GM23338 (cell line): ENCODE measurements at regions not wholly inside any gene's neighbourhood (a gene's known extent, or its start where the extent isn't known, plus 50 kb on each side); places are given as distances from the start of the nearest gene placed in this dataset.

Source experiments
- ATAC-seq: fragments of 200-7000 bp; cut with Tn5 transposase; 3 replicates; pipeline ENCODE4 v1.9.1; 2020
- DNase-seq: peaks from one replicate; pipeline ENCODE4 v3.0.0-alpha.2; 2015; ENCODE audit warnings: low spot score
- H2AFZ ChIP-seq: fragments of 200-600 bp; sonication (generic); 2 replicates; pipeline ENCODE4 v1.8.0; 2016; ENCODE audit warnings: antibody characterized with exemption, mild to moderate bottlenecking, moderate library complexity
- H3F3A ChIP-seq: fragments of 200-600 bp; sonication (generic); replicated peaks from 2 replicates; pipeline ENCODE4 v1.8.0; 2017; ENCODE audit warnings: antibody characterized with exemption, mixed run types, low read depth
- H3K27ac ChIP-seq: fragments of 200-600 bp; sonication (generic); 2 replicates; pipeline ENCODE4 v1.6.1; 2016; ENCODE audit warnings: low read depth
- H3K27me3 ChIP-seq: fragments of 200-600 bp; sonication (generic); 2 replicates; pipeline ENCODE4 v1.8.0; 2016; ENCODE audit warnings: mild to moderate bottlenecking, mixed run types, moderate library complexity; ENCODE audit not compliant: insufficient read depth
- H3K36me3 ChIP-seq: fragments of 200-600 bp; sonication (generic); 2 replicates; pipeline ENCODE4 v1.8.0; 2016; ENCODE audit warnings: mild to moderate bottlenecking; ENCODE audit not compliant: insufficient read depth
- H3K4me1 ChIP-seq: fragments of 200-600 bp; sonication (generic); 2 replicates; pipeline ENCODE4 v1.8.0; 2016; ENCODE audit warnings: mild to moderate bottlenecking, moderate library complexity; ENCODE audit not compliant: insufficient read depth
- H3K4me2 ChIP-seq: fragments of 200-600 bp; sonication (generic); 2 replicates; pipeline ENCODE4 v1.7.1; 2017; ENCODE audit warnings: mixed run types
- H3K4me3 ChIP-seq: fragments of 200-600 bp; sonication (generic); 2 replicates; pipeline ENCODE4 v1.6.1; 2016; ENCODE audit warnings: mixed run types
- H3K79me2 ChIP-seq: fragments of 200-600 bp; sonication (generic); replicated peaks from 2 replicates; pipeline ENCODE4 v1.8.0; 2017; ENCODE audit warnings: mild to moderate bottlenecking; ENCODE audit not compliant: insufficient read depth
- H3K9me2 ChIP-seq: fragments of 200-600 bp; sonication (generic); 2 replicates; pipeline ENCODE4 v1.8.0; 2017; ENCODE audit not compliant: insufficient read depth
- H4K20me1 ChIP-seq: fragments of 200-600 bp; sonication (generic); replicated peaks from 2 replicates; pipeline ENCODE4 v1.8.0; 2017; ENCODE audit warnings: mild to moderate bottlenecking; ENCODE audit not compliant: insufficient read depth
- H3K27ac Mint-ChIP-seq: 2 replicates; pipeline ENCODE4 v1.8.0; 2020; ENCODE audit warnings: inconsistent platforms, mild to moderate bottlenecking, moderate library complexity, mixed read lengths
- H3K27me3 Mint-ChIP-seq: 3 replicates; pipeline ENCODE4 v1.8.0; 2022; ENCODE audit warnings: low read depth, mild to moderate bottlenecking, moderate library complexity, mixed read lengths, inconsistent platforms; ENCODE audit not compliant: insufficient read depth, poor library complexity
- H3K36me3 Mint-ChIP-seq: 3 replicates; pipeline ENCODE4 v1.8.0; 2021; ENCODE audit warnings: low read depth, mild to moderate bottlenecking, inconsistent platforms, moderate library complexity, mixed read lengths
- H3K4me1 Mint-ChIP-seq: 3 replicates; pipeline ENCODE4 v1.8.0; 2020; ENCODE audit warnings: mild to moderate bottlenecking, inconsistent platforms, mixed read lengths
- H3K4me3 Mint-ChIP-seq: 3 replicates; pipeline ENCODE4 v1.8.0; 2021; ENCODE audit warnings: moderate library complexity, mild to moderate bottlenecking, inconsistent platforms, mixed read lengths
- H3K9me3 Mint-ChIP-seq: 3 replicates; pipeline ENCODE4 v1.8.0; 2020; ENCODE audit warnings: moderate library complexity, mild to moderate bottlenecking, inconsistent platforms, mixed read lengths
- EZH2 ChIP-seq: fragments of 200-600 bp; sonication (generic); IDR thresholded peaks from one replicate; pipeline ENCODE4 v1.8.0; 2017; ENCODE audit warnings: antibody characterized with exemption, mild to moderate bottlenecking, low read depth; ENCODE audit not compliant: unreplicated experiment
- EZH2phosphoT487 ChIP-seq: fragments of 200-600 bp; sonication (generic); IDR thresholded peaks from one replicate; pipeline ENCODE4 v1.8.1; 2018; ENCODE audit warnings: antibody characterized with exemption; ENCODE audit not compliant: unreplicated experiment
- NANOG ChIP-seq: IDR thresholded peaks from 2 replicates; pipeline ENCODE4 v1.6.1; 2016; ENCODE audit warnings: antibody characterized with exemption, borderline replicate concordance
- POLR2AphosphoS5 ChIP-seq: IDR thresholded peaks from 2 replicates; pipeline ENCODE4 v1.6.1; 2016; ENCODE audit warnings: antibody characterized with exemption, low read depth
- ZNF114 ChIP-seq: fragments of 250-450 bp; sonication (Bioruptor Pico); IDR thresholded peaks from 2 replicates; pipeline ENCODE4 v1.5.0; 2020; ENCODE audit warnings: mild to moderate bottlenecking, moderate library complexity
- TF ChIP-seq, protein P1 (sequence below): IDR thresholded peaks from one replicate; pipeline ENCODE4 v1.6.1; 2018; ENCODE audit warnings: antibody characterized with exemption; ENCODE audit not compliant: unreplicated experiment
- TF ChIP-seq, protein P2 (sequence below), 2 experiments: fragments of 200-600 bp in 1 of 2; sonication (generic) in 1 of 2; conservative IDR thresholded peaks; 2 replicates each; pipeline versions ENCODE4 v1.5.1 to v1.6.1; 2016 to 2017; ENCODE audit warnings: antibody characterized with exemption in 2 of 2, low read depth in 2 of 2, mild to moderate bottlenecking in 2 of 2, moderate library complexity in 1 of 2

DNA sequence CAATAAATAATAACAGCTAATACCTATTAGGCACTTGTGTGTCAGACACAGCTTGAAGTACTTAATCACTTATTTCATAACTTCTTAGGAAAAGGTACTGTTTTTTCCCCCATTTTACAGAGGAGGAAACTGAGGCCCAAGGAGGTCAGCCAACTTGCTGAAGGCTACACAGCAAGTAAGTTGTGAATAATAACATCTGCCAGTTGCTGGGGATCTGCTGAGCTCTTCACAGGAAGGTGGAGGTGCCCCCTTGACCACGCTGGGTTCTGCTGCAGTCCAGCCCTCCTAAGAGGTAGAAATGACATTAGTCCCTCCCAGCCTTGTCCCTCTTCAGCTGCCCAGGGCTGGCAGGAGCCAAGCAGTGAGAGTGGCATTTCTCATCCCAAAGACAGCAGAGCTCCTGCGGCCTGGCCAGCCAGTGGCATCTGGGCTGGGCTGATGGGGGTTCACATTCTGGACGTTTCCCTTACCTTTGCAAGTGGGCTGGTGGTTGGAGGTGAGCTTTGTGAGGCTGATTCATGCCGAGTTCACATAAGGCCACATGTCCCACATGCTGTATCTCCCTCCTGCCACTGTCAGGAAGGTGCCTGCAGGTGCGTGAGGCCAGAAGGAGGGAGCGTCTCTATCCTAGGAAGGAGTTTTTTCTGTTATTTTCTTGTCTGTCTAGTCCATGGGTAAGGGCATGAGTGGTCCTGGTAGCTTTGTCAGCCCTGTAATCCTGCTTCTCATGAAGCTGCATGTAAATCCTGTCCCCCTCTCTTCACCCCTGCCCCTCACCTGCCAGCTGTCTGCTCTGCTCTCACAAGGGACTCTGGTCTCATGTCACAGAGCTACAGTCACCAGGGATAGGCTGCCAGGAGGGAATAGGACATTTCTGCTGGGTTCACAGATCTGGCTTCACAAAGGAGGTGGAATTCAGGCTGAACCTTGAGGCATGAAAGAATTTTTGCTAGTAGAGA lies 171.7 kb downstream of the MACROH2A1 start (continued):
- TF ChIP-seq, protein P1, sequence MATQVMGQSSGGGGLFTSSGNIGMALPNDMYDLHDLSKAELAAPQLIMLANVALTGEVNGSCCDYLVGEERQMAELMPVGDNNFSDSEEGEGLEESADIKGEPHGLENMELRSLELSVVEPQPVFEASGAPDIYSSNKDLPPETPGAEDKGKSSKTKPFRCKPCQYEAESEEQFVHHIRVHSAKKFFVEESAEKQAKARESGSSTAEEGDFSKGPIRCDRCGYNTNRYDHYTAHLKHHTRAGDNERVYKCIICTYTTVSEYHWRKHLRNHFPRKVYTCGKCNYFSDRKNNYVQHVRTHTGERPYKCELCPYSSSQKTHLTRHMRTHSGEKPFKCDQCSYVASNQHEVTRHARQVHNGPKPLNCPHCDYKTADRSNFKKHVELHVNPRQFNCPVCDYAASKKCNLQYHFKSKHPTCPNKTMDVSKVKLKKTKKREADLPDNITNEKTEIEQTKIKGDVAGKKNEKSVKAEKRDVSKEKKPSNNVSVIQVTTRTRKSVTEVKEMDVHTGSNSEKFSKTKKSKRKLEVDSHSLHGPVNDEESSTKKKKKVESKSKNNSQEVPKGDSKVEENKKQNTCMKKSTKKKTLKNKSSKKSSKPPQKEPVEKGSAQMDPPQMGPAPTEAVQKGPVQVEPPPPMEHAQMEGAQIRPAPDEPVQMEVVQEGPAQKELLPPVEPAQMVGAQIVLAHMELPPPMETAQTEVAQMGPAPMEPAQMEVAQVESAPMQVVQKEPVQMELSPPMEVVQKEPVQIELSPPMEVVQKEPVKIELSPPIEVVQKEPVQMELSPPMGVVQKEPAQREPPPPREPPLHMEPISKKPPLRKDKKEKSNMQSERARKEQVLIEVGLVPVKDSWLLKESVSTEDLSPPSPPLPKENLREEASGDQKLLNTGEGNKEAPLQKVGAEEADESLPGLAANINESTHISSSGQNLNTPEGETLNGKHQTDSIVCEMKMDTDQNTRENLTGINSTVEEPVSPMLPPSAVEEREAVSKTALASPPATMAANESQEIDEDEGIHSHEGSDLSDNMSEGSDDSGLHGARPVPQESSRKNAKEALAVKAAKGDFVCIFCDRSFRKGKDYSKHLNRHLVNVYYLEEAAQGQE = no peak
- TF ChIP-seq EZH2 (no peak), ZNF114 (CRISPR knock-in tag) (no peak), EZH2phosphoT487 (no peak), NANOG (no peak)
- TF ChIP-seq, protein P2, sequence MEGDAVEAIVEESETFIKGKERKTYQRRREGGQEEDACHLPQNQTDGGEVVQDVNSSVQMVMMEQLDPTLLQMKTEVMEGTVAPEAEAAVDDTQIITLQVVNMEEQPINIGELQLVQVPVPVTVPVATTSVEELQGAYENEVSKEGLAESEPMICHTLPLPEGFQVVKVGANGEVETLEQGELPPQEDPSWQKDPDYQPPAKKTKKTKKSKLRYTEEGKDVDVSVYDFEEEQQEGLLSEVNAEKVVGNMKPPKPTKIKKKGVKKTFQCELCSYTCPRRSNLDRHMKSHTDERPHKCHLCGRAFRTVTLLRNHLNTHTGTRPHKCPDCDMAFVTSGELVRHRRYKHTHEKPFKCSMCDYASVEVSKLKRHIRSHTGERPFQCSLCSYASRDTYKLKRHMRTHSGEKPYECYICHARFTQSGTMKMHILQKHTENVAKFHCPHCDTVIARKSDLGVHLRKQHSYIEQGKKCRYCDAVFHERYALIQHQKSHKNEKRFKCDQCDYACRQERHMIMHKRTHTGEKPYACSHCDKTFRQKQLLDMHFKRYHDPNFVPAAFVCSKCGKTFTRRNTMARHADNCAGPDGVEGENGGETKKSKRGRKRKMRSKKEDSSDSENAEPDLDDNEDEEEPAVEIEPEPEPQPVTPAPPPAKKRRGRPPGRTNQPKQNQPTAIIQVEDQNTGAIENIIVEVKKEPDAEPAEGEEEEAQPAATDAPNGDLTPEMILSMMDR (conservative IDR thresholded peaks at IDR 0.05; ENCODE audit: low read depth in 2 of 2) = no peak

GRCh38 chr5:135225856-135226560 lies 173.0 kb downstream of the MACROH2A1 start:
- DNase-seq (peak; percentile 18), ATAC-seq (no peak; the same call in 2 of the 3 replicates)
- no peaks in the 10 kb centered on the region for H3K9me2 ChIP-seq
- H3K4me3 Mint-ChIP-seq = no peak overlapping the region
- no peak for TF ChIP-seq POLR2AphosphoS5
- no peak for TF ChIP-seq ZNF114 (CRISPR knock-in tag)
- H3K4me3 ChIP-seq = no peak overlapping the region
- no peaks in the 10 kb centered on the region for H3F3A ChIP-seq
- H3K27me3 Mint-ChIP-seq = peaks cover 16% of the 10 kb centered on the region
- no peaks in the 10 kb centered on the region for H4K20me1 ChIP-seq
- no peak overlapping the region for H3K4me2 ChIP-seq
- peaks cover 7% of the 10 kb centered on the region; the same call in 1 of the 2 replicates for H3K4me1 ChIP-seq
- H3K4me1 Mint-ChIP-seq = peaks cover 7% of the 10 kb centered on the region
- H3K79me2 ChIP-seq = no peaks in the 10 kb centered on the region
- H3K9me3 Mint-ChIP-seq = no peaks in the 10 kb centered on the region
- no peaks in the 10 kb centered on the region for H3K27me3 ChIP-seq
- no peaks in the 10 kb centered on the region for H3K36me3 Mint-ChIP-seq
- H3K27ac Mint-ChIP-seq = no peak overlapping the region
- H3K36me3 ChIP-seq = no peaks in the 10 kb centered on the region; the same call in 1 of the 2 replicates
- no peak overlapping the region for H3K27ac ChIP-seq
- no peak overlapping the region for H2AFZ ChIP-seq
